ENCODE measurements at regions not wholly inside any gene's neighbourhood (a gene's known extent, or its start where the extent isn't known, plus 50 kb on each side); places are given as distances from the start of the nearest gene placed in this dataset.
"Not testable (repeated sequence)": the region's sequence is repeated elsewhere in the genome, so short reads cannot be mapped to it uniquely, and the experiment has no call there.

GRCh38 chr1:211890091-211890995 is 59.8 kb upstream of the LPGAT1 start:
- in situ Hi-C loops (cut with HindIII; ENCODE audit: low pct_unique_long_range_greater_than_20kb, low sequenced_read_pairs); DNase-seq (ENCODE audit: low read depth): not testable (repeated sequence)

- in situ Hi-C loops (cut with HindIII; ENCODE audit: low pct_unique_long_range_greater_than_20kb, low sequenced_read_pairs); DNase-seq (ENCODE audit: low read depth): not testable (repeated sequence)
These were observed 58.9 kb upstream of the LPGAT1 start for GRCh38 chr1:211889307-211890090.

DNA sequence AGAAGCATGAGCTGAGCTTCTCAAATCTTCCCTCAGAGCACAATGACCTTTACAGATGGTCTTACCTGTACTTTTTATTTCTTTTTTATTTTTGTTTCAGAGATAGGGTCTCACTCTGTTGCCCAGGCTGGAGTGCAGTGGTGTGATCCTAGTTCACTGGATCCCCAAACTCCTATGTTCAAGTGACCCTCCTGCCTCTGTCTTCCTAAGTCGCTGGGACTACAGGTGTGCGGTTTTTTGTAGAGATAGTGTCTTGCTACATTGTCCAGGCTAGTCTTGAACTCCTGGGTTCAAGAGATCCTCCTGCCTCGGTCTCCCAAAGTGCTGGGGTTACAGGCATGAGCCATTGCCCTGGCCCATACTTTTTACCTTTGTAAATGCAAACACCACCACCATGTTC is 56.0 kb upstream of the LPGAT1 start:
- no peak for DNase-seq (ENCODE audit: low read depth)
- in situ Hi-C loops (cut with HindIII; ENCODE audit: low pct_unique_long_range_greater_than_20kb, low sequenced_read_pairs), result no loop called here

DNA sequence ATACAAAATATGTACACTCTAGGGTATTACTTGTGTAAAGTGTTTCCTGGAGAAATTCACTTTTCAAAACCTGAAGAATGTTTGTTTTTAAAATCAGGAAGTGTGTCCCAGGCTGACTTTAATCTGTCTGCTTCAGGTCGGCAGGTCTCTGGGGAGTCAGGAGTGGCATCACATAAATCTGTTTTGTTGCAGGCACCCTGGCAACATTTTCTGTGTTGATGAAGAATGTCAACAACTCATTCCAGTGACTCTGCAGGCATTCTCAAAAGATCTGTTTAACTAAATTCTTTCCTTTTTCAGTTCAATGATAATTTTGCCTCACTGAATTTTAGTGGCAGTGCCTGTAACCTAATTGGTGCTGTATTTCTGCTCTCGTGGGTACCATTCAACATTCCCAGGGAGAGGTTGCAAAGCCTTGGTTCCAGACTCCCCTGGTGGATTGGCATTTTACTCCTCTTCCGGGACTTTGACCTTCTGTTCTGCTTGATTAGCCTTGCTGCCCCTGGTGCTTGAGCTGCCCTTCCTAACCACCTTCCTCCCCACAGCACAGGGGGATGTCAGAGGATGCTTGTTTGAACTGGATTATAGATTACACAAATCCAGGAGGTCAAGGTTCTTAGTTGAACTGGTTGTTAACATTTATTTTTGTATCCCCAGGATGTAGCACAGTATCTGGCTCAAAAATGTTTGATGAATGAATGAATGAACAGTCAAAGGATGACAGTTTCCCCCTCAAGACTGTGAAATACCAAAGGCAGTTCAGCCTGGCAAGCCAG is 55.4 kb upstream of the LPGAT1 start:
- DNase-seq (ENCODE audit: low read depth), result peak; percentile 14

DNA sequence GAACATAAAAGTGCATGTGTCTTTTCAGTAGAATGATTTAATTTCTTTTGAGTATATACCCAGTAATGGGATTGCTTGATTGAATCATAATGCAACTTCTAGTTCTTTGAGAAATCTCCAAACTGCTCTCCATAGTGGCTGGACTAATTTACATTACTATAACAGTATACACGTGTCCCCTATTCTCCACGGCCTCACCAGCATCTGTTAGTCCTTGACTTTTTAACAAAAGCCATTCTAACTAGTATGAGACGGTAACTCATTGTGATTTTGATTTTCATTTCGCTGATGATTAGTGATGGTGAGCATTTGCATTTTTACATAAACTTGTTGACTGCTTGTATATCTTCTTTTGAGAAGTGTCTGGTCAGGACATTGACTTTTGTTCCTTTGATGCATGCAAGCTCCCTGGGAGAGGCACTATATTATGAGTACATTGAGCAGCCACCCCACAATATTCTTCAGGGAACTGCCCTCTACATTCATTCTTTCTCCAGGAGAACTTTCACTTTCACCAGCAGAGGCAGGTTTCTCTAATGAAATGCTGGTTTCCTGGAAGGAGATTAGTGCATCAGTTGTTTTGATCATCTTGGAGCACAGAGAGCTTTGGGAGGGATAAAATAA is 51.9 kb upstream of the LPGAT1 start:
- in situ Hi-C loops (cut with HindIII; ENCODE audit: low pct_unique_long_range_greater_than_20kb, low sequenced_read_pairs), result no loop called here
- no peak for DNase-seq (ENCODE audit: low read depth)

More for the DNA sequence above, 55.4 kb upstream of the LPGAT1 start:
- in situ Hi-C loops (cut with HindIII; ENCODE audit: low pct_unique_long_range_greater_than_20kb, low sequenced_read_pairs), result no loop called here

Measured in Caki2 (cell line).